ENCODE measurements at regions not wholly inside any gene's neighbourhood (a gene's known extent, or its start where the extent isn't known, plus 50 kb on each side); places are given as distances from the start of the nearest gene placed in this dataset.

- TF ChIP-seq CTCF (IDR thresholded peaks at IDR 0.05; ENCODE audit: insufficient read depth, low read depth, low read length) (no peak), EZH2 (IDR thresholded peaks at IDR 0.05; ENCODE audit: insufficient read depth, low read length) (no peak)
These were observed 164.7 kb upstream of the CHRM3 start for GRCh38 chr1:239221656-239222055.

All from astrocyte (in vitro differentiated cells and primary cell).